BLaER1 treated with 17β-estradiol and CSF1 and Interleukin-3, amounts not matched to agents 10 nM and 100 nM (cell line): ENCODE measurements at regions not wholly inside any gene's neighbourhood (a gene's known extent, or its start where the extent isn't known, plus 50 kb on each side); places are given as distances from the start of the nearest gene placed in this dataset.
A peak's percentile ranks its signal among the peaks of the same experiment; 100 is the strongest.

Source experiments
- H3K27ac ChIP-seq, 11 experiments: shearing (Covaris generic); formaldehyde crosslinking; 2 replicates each; pipeline ENCODE4 v1.8.1; 2022
- H3K27me3 ChIP-seq, 11 experiments: shearing (Covaris generic); formaldehyde crosslinking; 2 replicates each; pipeline ENCODE4 v1.8.1; 2022
- H3K36me3 ChIP-seq, 11 experiments: shearing (Covaris generic); formaldehyde crosslinking; 2 replicates each; pipeline ENCODE4 v1.8.1; 2022
- H3K4me1 ChIP-seq, 10 experiments: shearing (Covaris generic); formaldehyde crosslinking; 2 replicates each; pipeline ENCODE4 v1.8.1; 2022
- H3K4me2 ChIP-seq, 11 experiments: shearing (Covaris generic); formaldehyde crosslinking; 2 replicates each; pipeline ENCODE4 v1.8.1; 2022
- H3K4me3 ChIP-seq, 10 experiments: shearing (Covaris generic); formaldehyde crosslinking; 2 replicates each; pipeline ENCODE4 v1.8.1; 2022
- H3K9ac ChIP-seq, 11 experiments: shearing (Covaris generic); formaldehyde crosslinking; 2 replicates each; pipeline ENCODE4 v1.8.1; 2022
- H3K9me3 ChIP-seq, 11 experiments: shearing (Covaris generic); formaldehyde crosslinking; replicated peaks in 1 of 11; 2 replicates each; pipeline ENCODE4 v1.8.1; 2022
- H4K20me1 ChIP-seq, 11 experiments: shearing (Covaris generic); formaldehyde crosslinking; 2 replicates each; pipeline ENCODE4 v1.8.1; 2022
- Cebpa-rat ChIP-seq, 11 experiments: shearing (Covaris generic); IDR thresholded peaks; 2 replicates each; pipeline ENCODE4 v1.8.1; 2022

- Histone ChIP-seq H3K36me3 (no peaks in the 10 kb centered on the region), H3K9me3 (no peaks in the 10 kb centered on the region)
Observed at GRCh38 chr12:5200278-5201087, 156.8 kb downstream of the KCNA5 start.

GRCh38 chr12:5201554-5202218, 158.0 kb downstream of the KCNA5 start:
- H3K27ac ChIP-seq = no peak overlapping the region
- H3K9ac ChIP-seq = no peak overlapping the region
- peaks cover 0 to 29% (median 0%) of the 10 kb centered on the region in 11 experiments; a peak in 3 of 22 replicates for H3K27me3 ChIP-seq
- TF ChIP-seq Cebpa-rat (IDR thresholded peaks at IDR 0.05) = no peak
- H3K4me1 ChIP-seq = peaks cover 4 to 32% (median 15%) of the 10 kb centered on the region in 10 experiments; a peak in 15 of 20 replicates
- no peaks in the 10 kb centered on the region; a peak in 1 of 22 replicates for H4K20me1 ChIP-seq
- H3K9me3 ChIP-seq = no peaks in the 10 kb centered on the region
- no peak overlapping the region for H3K4me3 ChIP-seq
- H3K4me2 ChIP-seq = peak overlapping the region in 8 of 11 experiments; percentile 19 to 55 (median 38); a peak in 13 of 22 replicates
- H3K36me3 ChIP-seq = no peaks in the 10 kb centered on the region

More at GRCh38 chr12:5200278-5201087, 156.8 kb downstream of the KCNA5 start:
- no peak overlapping the region for H3K4me3 ChIP-seq
- peak overlapping the region in 1 of 11 experiments; percentile 55; a peak in 1 of 22 replicates for H3K4me2 ChIP-seq
- no peak for TF ChIP-seq Cebpa-rat (IDR thresholded peaks at IDR 0.05)
- peaks cover 0 to 34% (median 0%) of the 10 kb centered on the region in 11 experiments; a peak in 4 of 22 replicates for H3K27me3 ChIP-seq
- H3K9ac ChIP-seq = no peak overlapping the region
- H3K4me1 ChIP-seq = peaks cover 4 to 32% (median 15%) of the 10 kb centered on the region in 10 experiments; a peak in 15 of 20 replicates
- no peaks in the 10 kb centered on the region; a peak in 1 of 22 replicates for H4K20me1 ChIP-seq
- no peak overlapping the region for H3K27ac ChIP-seq

- H3K9ac ChIP-seq = no peak overlapping the region
- H3K27ac ChIP-seq = no peak overlapping the region
- no peaks in the 10 kb centered on the region for H3K9me3 ChIP-seq
- TF ChIP-seq Cebpa-rat (IDR thresholded peaks at IDR 0.05) = no peak
- no peaks in the 10 kb centered on the region for H3K36me3 ChIP-seq
- H3K4me1 ChIP-seq = peaks cover 0 to 32% (median 15%) of the 10 kb centered on the region in 10 experiments; a peak in 13 of 20 replicates
- H3K4me3 ChIP-seq = no peak overlapping the region
- H4K20me1 ChIP-seq = no peaks in the 10 kb centered on the region; a peak in 1 of 22 replicates
- H3K4me2 ChIP-seq = no peak overlapping the region
- peaks cover 0 to 22% (median 0%) of the 10 kb centered on the region in 11 experiments; a peak in 3 of 22 replicates for H3K27me3 ChIP-seq
Observed at GRCh38 chr12:5203274-5203673, 159.6 kb downstream of the KCNA5 start.

- peak overlapping the region in 1 of 11 experiments; percentile 43; a peak in 2 of 22 replicates for H3K4me2 ChIP-seq
- H3K9ac ChIP-seq = no peak overlapping the region
- no peak overlapping the region for H3K4me3 ChIP-seq
- no peak overlapping the region for H3K27ac ChIP-seq
- no peaks in the 10 kb centered on the region for H3K36me3 ChIP-seq
- no peaks in the 10 kb centered on the region; a peak in 1 of 22 replicates for H4K20me1 ChIP-seq
- H3K9me3 ChIP-seq = no peaks in the 10 kb centered on the region
- peaks cover 0 to 19% (median 0%) of the 10 kb centered on the region in 11 experiments; a peak in 3 of 22 replicates for H3K27me3 ChIP-seq
- peaks cover 0 to 32% (median 15%) of the 10 kb centered on the region in 10 experiments; a peak in 13 of 20 replicates for H3K4me1 ChIP-seq
- TF ChIP-seq Cebpa-rat (IDR thresholded peaks at IDR 0.05) = no peak
Observed at GRCh38 chr12:5203720-5204119, 160.0 kb downstream of the KCNA5 start.

- Histone ChIP-seq H3K27me3 (peaks cover 0 to 19% (median 0%) of the 10 kb centered on the region in 11 experiments; a peak in 3 of 22 replicates), H3K27ac (no peak overlapping the region), H3K4me2 (peak overlapping the region in 6 of 11 experiments; percentile 13 to 46 (median 38); a peak in 12 of 22 replicates), H4K20me1 (no peaks in the 10 kb centered on the region; a peak in 1 of 22 replicates), H3K4me3 (no peak overlapping the region), H3K9me3 (no peaks in the 10 kb centered on the region), H3K9ac (no peak overlapping the region), H3K36me3 (no peaks in the 10 kb centered on the region), H3K4me1 (peaks cover 0 to 32% (median 15%) of the 10 kb centered on the region in 10 experiments; a peak in 13 of 20 replicates)
- no peak for TF ChIP-seq Cebpa-rat (IDR thresholded peaks at IDR 0.05)
Observed at GRCh38 chr12:5204271-5204670, 160.6 kb downstream of the KCNA5 start.

- Histone ChIP-seq H3K27me3 (peaks cover 0 to 14% (median 0%) of the 10 kb centered on the region in 11 experiments; a peak in 3 of 22 replicates), H3K9ac (no peak overlapping the region), H4K20me1 (no peaks in the 10 kb centered on the region; a peak in 1 of 22 replicates), H3K4me2 (peak overlapping the region in 2 of 11 experiments; percentile 34 to 45; a peak in 3 of 22 replicates), H3K36me3 (no peaks in the 10 kb centered on the region), H3K4me3 (no peak overlapping the region), H3K4me1 (peaks cover 0 to 32% (median 15%) of the 10 kb centered on the region in 10 experiments; a peak in 13 of 20 replicates), H3K27ac (no peak overlapping the region), H3K9me3 (no peaks in the 10 kb centered on the region)
- TF ChIP-seq Cebpa-rat (IDR thresholded peaks at IDR 0.05) = no peak
Observed at GRCh38 chr12:5204831-5205230, 161.2 kb downstream of the KCNA5 start.

- H3K4me1 ChIP-seq = peaks cover 0 to 22% (median 13%) of the 10 kb centered on the region in 10 experiments; a peak in 13 of 20 replicates
- no peaks in the 10 kb centered on the region for H3K9me3 ChIP-seq
- no peak for TF ChIP-seq Cebpa-rat (IDR thresholded peaks at IDR 0.05)
- H3K27ac ChIP-seq = no peak overlapping the region
- H4K20me1 ChIP-seq = no peaks in the 10 kb centered on the region; a peak in 1 of 22 replicates
- no peaks in the 10 kb centered on the region for H3K36me3 ChIP-seq
- H3K9ac ChIP-seq = no peak overlapping the region
- H3K4me2 ChIP-seq = no peak overlapping the region
- no peak overlapping the region for H3K4me3 ChIP-seq
- no peaks in the 10 kb centered on the region for H3K27me3 ChIP-seq
Observed at GRCh38 chr12:5206401-5207175, 162.9 kb downstream of the KCNA5 start.

- no peaks in the 10 kb centered on the region for H4K20me1 ChIP-seq
- TF ChIP-seq Cebpa-rat (IDR thresholded peaks at IDR 0.05) = no peak
- no peak overlapping the region for H3K27ac ChIP-seq
- H3K4me2 ChIP-seq = no peak overlapping the region
- no peaks in the 10 kb centered on the region for H3K9me3 ChIP-seq
- H3K36me3 ChIP-seq = no peaks in the 10 kb centered on the region
- peaks cover 0 to 18% (median 13%) of the 10 kb centered on the region in 10 experiments; a peak in 14 of 20 replicates for H3K4me1 ChIP-seq
- no peak overlapping the region for H3K9ac ChIP-seq
- no peak overlapping the region for H3K4me3 ChIP-seq
- H3K27me3 ChIP-seq = peaks cover 0 to 21% (median 0%) of the 10 kb centered on the region in 11 experiments; a peak in 4 of 22 replicates
Observed at GRCh38 chr12:5210179-5210922, 166.7 kb downstream of the KCNA5 start.
